HG03139 (cell line): ENCODE measurements at regions not wholly inside any gene's neighbourhood (a gene's known extent, or its start where the extent isn't known, plus 50 kb on each side); places are given as distances from the start of the nearest gene placed in this dataset.

Experiments used
- ATAC-seq: cut with Tn5 transposase; IDR thresholded peaks from one replicate; pipeline ENCODE4 v1.9.1; 2021; ENCODE audit not compliant: unreplicated experiment

DNA sequence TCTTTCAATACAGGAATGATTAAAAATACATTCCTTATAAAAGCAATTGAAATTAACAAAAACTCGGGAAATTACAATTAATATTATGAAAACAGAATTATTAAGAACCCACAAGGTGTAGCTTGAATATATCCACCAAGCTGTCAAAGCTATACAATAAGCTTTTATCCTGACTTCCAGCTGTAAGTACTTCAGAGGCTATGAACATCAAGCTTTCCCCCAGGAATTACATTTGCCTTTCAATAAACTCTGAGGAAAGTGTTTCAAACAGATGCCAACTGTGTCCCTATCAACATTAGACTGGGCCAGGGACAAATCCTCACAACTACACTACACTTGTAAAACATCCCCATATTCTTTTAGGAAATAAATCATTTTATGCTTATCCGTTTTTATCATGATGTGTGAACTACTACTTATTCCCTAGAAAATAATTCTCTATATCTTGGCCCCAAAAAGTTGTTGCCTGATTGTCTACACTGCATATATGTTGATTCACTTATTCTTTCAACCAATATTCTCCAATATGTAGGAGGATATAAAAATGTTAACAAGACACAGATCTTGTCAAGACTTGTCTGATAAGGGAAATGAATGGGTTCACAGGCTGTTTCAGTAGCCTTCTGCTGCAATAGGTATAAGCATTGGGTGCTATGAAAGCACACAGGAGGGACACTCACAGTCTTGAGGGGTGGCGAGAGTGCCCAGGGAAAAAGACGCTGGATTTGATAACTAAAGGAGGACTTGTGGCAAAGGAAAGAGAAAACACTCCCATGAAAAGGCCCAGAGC, 494.1 kb downstream of the CENPC start:
- ATAC-seq = no peak

DNA sequence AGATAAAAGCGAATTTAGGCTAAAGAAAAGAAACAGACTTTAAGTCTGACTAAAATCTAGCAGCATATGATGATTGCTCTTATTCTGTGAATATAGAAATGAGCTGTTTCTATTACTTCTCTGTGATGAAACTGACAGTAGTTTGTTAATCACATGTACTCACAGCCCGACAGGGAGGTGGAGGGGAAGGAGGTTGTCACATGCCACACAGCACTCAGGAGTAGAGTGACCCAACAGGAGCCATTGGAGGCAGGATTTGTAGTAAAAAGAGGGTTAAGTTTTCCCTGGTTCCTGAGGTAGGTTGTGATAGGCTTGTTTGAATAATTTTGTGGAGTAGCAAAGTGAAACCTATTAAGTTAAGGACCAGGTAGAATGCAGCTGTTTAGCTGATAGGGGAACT, 495.9 kb downstream of the CENPC start:
- ATAC-seq = no peak

DNA sequence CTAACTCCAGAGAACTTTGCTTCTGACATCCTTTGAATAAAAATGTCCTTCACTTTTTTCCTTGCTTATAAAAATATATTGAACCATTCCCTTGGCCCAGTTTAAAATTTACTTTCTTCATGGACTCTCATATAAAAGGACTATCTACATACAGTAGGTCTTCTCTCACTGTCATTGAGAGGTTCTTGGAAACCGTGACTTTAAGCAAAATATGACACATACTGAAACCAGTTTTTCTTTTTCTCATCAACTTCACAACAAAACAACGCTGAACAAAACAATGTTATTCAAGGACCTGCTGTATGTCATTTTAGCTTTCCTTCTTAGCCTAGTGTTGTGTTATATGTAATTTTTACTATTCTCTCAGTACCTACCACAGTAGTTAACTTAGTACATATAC, 496.8 kb downstream of the CENPC start:
- no peak for ATAC-seq

DNA sequence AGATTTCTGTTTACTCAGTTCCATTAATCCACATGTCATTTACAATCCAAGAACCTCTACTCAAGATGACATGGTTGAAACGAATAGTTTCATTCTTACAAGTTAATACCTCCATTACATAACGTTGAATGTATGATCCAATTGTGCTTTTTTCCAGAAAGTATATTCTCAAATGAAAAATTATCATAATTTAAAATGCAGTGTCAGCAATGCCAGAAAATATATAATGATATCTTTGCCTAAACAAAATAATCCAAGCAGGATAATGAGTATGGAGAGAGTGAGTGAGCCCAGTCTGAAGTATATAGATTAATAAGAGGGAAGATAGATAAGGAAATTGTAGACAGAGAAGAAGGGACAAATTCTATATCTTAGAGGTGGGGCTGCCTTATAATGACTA, 505.0 kb downstream of the CENPC start:
- ATAC-seq = no peak

- ATAC-seq = no peak
Measured at GRCh38 chr4:67038228-67038566, 507.1 kb downstream of the CENPC start.

GRCh38 chr4:67037504-67038227, 507.6 kb downstream of the CENPC start:
- no peak for ATAC-seq

GRCh38 chr4:67036791-67037190, 508.5 kb downstream of the CENPC start:
- no peak for ATAC-seq

- ATAC-seq = no peak
Measured at GRCh38 chr4:67035986-67036385, 509.3 kb downstream of the CENPC start.

GRCh38 chr4:67035501-67035900, 509.8 kb downstream of the CENPC start:
- ATAC-seq = no peak

DNA sequence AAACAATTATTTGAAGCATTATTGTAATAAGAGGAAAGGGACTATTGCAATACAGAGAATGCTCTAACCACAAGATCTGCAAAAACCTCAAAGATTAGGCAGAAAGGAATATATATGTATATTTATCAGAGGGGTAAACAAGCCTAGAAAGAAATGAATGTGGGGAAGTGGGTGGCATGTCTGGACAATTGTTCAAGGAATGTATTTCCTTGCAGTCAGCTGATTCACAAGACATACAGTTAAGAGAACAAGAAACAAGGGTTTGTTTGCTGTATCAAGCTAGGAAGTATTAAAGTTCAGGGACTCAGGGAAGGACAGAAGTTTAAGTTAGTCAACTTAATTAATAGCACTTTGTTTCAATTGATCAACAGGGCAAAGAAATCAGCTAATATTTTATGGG, 514.7 kb downstream of the CENPC start:
- no peak for ATAC-seq

- no peak for ATAC-seq
Measured at GRCh38 chr4:67020438-67020797, 524.9 kb downstream of the CENPC start.

DNA sequence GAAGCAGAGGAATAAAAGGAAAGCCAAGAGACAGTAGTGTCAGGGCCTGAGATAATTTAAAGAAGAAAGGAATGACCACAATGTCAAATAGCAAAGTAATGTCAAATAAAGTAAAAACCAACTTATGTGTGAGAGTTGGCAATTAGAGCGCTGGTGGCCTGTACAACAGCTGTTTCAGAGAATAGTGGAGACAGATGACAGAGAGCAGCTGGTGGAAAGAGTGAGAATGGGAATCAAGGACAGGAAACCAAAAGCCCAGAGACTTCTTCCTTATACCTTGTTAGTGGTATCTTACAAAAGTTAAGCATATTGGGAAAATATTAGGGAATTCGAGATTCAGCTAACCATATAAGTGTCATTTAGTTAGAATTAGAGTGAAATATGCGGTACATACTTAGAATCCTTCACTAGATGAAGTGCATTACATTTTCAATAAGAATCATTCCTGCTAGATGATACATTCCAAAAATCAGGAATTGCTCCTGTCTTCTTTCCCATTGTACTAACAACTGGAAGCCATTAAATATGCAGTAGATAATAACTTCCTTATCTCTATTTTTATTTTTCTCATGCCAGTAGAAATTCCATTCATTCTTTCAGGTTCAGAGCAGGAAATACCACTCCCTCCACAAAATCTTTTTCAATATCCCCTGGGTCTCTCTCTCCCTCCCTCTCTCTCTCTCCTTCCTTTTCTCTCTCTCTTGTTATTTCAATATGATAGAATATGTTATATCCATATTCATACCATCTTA, 525.4 kb downstream of the CENPC start:
- ATAC-seq = no peak

DNA sequence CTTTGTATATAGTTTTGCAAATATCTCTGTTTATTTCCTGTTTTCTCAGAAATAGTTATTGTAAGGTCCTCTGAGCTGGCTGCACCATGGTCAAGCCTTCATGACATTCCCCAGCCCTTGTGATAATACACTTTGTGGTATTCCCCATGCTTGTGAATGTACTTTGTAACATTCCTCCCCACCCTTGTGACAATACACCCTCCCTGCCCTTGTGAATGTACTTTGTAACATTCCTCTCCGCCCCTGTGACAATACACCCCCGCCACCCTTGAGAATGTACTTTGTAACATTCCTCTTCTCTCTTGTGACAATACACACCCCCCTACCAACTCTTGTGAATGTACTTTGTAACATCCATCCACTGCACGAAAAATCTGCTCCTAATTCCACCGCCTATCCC, 530.7 kb downstream of the CENPC start:
- no peak for ATAC-seq

DNA sequence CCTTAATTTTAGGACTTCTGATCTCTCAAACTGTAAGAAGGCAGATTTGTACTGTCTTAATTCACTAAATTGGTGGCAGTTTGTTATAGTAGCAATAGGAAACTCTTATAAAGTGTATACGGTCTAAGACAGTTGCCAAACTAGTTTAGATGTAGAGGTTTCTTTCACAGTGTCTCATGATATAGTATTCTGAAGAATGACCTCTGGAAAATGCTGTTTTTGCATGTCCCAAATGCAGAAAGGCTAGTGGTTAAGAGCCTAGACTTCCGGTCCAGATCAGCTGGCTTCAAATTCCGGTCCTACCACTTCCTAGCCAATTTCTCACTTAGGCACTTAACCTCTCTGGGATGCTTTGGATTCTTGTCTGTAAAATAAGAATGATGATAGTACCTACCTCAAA, 538.5 kb downstream of the CENPC start:
- no peak for ATAC-seq

DNA sequence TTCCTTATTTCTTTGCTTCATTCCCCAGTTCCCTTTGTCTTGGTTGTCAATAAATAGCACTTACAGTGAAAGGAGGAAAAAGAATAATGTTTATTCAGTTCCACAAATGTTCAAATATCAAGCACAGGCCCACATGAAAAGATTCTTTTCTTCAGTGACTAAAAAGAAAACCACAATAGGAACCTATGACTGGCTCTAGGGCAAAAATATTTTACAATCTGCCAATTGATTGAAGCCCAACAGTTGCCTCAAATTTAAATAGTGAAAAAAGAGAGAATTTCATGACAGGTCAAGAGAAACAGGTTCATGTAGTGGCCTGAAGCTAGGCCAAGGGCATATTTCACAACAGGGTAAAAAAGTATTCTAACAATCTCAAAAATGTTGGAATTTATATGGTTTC, 553.8 kb downstream of the CENPC start:
- ATAC-seq = no peak

GRCh38 chr4:66974665-66975064, 570.6 kb downstream of the CENPC start:
- no peak for ATAC-seq

- ATAC-seq = no peak
Measured at GRCh38 chr4:66972087-66972486, 573.2 kb downstream of the CENPC start.

DNA sequence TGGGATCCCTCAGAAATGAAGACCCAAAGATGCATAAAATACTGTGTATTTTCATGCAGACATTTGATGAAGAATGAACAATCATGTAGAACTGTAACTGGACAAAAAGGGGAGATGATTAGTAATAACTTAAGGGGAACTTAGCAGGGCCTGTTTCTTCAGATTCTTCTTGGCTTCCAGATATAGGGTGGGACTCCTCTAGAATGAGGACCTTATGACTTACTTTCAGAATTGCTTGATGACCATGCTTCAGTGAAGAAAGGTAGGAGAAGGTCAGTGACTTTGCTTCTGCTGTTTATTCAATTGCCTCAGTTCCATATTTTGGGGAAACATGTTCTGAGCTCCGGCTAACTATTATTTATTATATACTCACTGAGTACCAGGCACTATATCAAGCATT, 580.8 kb downstream of the CENPC start:
- no peak for ATAC-seq

GRCh38 chr4:66963084-66963483, 582.2 kb downstream of the CENPC start:
- no peak for ATAC-seq

DNA sequence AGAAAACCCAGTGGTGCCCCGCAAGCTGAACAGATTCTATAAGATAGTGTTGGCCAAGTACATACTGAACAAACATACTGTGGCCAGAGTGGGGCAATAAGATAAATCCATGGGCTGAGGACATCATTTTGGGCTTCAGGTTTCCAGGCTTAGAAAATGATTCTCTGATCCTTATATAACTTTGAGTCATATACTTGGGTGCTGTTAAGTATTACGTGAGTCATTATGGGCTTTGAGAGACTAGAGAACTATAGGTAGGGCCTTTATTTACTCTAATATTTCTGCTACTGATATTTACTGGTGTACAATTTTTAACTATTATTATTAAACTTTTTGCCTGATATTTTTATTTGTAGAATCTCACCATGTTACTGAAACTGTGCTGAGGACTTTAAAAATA, 586.1 kb downstream of the CENPC start:
- ATAC-seq = no peak

DNA sequence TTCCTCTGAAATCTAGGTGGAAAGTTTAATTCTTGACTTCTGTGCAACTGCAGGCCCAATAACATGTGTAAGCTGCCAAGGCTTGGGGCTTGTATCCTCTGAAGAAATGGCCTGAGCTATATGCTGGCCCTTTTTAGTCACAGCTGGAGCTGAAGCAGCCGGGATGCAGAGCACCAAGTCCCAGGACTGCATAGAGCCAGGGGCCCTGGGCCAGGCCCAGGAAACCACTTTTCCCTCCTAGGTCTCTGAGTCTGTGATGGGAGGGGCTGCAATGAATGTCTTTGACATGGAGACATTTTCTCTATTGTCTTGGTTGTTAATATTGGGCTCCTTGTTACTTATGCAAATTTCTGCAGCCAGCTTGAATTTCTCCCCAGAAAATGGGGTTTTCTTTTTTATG, 588.5 kb downstream of the CENPC start:
- ATAC-seq = no peak

DNA sequence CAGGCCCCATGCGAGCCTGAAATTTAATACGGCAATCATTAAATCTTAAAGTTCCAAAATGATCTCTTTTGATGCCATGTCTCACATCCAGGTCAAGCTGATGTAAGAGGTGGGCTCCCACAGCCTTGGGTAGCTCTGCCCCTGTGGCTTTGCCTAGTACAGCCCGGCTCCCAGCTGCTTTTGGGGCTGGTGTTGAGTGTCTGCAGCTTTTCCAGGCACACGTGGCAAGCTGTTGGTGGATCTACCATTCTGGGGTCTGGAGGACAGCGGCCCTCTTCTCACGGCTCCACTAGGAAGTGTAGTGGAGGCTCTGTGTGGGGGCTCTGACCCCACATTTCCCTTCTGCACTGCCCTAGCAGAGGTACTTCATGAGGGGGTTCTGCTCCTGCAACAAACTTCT, 588.9 kb downstream of the CENPC start:
- ATAC-seq = no peak
